ENCODE measurements at regions not wholly inside any gene's neighbourhood (a gene's known extent, or its start where the extent isn't known, plus 50 kb on each side); places are given as distances from the start of the nearest gene placed in this dataset.

DNA sequence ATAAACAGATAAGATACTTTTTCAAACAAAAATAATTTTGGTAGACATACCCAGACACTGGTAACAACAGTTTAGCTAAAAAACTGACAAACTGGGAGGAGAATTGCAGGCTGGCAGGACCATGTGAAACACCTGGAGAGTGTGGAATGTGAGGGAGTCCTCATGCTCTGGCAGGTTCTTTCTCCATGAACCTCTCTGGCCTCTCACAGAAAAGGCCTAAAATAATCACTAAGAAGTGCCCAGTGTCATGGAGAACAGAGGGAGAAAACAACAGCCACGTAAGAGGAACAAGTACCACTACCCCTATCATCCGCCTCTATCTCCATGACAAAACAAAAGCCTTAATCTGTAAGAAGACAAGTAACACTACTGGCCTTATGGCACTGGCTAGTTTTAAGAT is 1227.5 kb upstream of the CDH9 start (continued):
- TF ChIP-seq, protein P1, sequence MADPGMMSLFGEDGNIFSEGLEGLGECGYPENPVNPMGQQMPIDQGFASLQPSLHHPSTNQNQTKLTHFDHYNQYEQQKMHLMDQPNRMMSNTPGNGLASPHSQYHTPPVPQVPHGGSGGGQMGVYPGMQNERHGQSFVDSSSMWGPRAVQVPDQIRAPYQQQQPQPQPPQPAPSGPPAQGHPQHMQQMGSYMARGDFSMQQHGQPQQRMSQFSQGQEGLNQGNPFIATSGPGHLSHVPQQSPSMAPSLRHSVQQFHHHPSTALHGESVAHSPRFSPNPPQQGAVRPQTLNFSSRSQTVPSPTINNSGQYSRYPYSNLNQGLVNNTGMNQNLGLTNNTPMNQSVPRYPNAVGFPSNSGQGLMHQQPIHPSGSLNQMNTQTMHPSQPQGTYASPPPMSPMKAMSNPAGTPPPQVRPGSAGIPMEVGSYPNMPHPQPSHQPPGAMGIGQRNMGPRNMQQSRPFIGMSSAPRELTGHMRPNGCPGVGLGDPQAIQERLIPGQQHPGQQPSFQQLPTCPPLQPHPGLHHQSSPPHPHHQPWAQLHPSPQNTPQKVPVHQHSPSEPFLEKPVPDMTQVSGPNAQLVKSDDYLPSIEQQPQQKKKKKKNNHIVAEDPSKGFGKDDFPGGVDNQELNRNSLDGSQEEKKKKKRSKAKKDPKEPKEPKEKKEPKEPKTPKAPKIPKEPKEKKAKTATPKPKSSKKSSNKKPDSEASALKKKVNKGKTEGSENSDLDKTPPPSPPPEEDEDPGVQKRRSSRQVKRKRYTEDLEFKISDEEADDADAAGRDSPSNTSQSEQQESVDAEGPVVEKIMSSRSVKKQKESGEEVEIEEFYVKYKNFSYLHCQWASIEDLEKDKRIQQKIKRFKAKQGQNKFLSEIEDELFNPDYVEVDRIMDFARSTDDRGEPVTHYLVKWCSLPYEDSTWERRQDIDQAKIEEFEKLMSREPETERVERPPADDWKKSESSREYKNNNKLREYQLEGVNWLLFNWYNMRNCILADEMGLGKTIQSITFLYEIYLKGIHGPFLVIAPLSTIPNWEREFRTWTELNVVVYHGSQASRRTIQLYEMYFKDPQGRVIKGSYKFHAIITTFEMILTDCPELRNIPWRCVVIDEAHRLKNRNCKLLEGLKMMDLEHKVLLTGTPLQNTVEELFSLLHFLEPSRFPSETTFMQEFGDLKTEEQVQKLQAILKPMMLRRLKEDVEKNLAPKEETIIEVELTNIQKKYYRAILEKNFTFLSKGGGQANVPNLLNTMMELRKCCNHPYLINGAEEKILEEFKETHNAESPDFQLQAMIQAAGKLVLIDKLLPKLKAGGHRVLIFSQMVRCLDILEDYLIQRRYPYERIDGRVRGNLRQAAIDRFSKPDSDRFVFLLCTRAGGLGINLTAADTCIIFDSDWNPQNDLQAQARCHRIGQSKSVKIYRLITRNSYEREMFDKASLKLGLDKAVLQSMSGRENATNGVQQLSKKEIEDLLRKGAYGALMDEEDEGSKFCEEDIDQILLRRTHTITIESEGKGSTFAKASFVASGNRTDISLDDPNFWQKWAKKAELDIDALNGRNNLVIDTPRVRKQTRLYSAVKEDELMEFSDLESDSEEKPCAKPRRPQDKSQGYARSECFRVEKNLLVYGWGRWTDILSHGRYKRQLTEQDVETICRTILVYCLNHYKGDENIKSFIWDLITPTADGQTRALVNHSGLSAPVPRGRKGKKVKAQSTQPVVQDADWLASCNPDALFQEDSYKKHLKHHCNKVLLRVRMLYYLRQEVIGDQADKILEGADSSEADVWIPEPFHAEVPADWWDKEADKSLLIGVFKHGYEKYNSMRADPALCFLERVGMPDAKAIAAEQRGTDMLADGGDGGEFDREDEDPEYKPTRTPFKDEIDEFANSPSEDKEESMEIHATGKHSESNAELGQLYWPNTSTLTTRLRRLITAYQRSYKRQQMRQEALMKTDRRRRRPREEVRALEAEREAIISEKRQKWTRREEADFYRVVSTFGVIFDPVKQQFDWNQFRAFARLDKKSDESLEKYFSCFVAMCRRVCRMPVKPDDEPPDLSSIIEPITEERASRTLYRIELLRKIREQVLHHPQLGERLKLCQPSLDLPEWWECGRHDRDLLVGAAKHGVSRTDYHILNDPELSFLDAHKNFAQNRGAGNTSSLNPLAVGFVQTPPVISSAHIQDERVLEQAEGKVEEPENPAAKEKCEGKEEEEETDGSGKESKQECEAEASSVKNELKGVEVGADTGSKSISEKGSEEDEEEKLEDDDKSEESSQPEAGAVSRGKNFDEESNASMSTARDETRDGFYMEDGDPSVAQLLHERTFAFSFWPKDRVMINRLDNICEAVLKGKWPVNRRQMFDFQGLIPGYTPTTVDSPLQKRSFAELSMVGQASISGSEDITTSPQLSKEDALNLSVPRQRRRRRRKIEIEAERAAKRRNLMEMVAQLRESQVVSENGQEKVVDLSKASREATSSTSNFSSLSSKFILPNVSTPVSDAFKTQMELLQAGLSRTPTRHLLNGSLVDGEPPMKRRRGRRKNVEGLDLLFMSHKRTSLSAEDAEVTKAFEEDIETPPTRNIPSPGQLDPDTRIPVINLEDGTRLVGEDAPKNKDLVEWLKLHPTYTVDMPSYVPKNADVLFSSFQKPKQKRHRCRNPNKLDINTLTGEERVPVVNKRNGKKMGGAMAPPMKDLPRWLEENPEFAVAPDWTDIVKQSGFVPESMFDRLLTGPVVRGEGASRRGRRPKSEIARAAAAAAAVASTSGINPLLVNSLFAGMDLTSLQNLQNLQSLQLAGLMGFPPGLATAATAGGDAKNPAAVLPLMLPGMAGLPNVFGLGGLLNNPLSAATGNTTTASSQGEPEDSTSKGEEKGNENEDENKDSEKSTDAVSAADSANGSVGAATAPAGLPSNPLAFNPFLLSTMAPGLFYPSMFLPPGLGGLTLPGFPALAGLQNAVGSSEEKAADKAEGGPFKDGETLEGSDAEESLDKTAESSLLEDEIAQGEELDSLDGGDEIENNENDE (IDR thresholded peaks at IDR 0.05; ENCODE audit: insufficient replicate concordance, low read length), result no peak
- TF ChIP-seq BACH1 (IDR thresholded peaks at IDR 0.05; ENCODE audit: low read length) (no peak), PHF8 (conservative IDR thresholded peaks at IDR 0.05; ENCODE audit: low read depth, low read length) (no peak), GTF2F1 (IDR thresholded peaks at IDR 0.05; ENCODE audit: borderline replicate concordance, low read depth, low read length) (no peak), MAFK (IDR thresholded peaks at IDR 0.05; ENCODE audit: low read depth, low read length) (no peak), TAF1 (IDR thresholded peaks at IDR 0.05; ENCODE audit: low read depth, low read length) (no peak), BCL11A (IDR thresholded peaks at IDR 0.05; ENCODE audit: low read depth in 2 of 2, low read length in 2 of 2) (no peak)

Data from H1 (cell line).